GM18909 (cell line): ENCODE measurements at regions not wholly inside any gene's neighbourhood (a gene's known extent, or its start where the extent isn't known, plus 50 kb on each side); places are given as distances from the start of the nearest gene placed in this dataset.
"Not testable (repeated sequence)": the region's sequence is repeated elsewhere in the genome, so short reads cannot be mapped to it uniquely, and the experiment has no call there.

Experiments
- ATAC-seq: cut with Tn5 transposase; IDR thresholded peaks from one replicate; pipeline ENCODE4 v1.9.1; 2021; ENCODE audit warnings: mild to moderate bottlenecking; ENCODE audit not compliant: unreplicated experiment, poor library complexity

GRCh38 chr22:47623066-47623762 lies 860.8 kb downstream of the TBC1D22A start:
- ATAC-seq, result no peak

GRCh38 chr22:47622541-47622940 lies 860.1 kb downstream of the TBC1D22A start:
- ATAC-seq, result no peak

GRCh38 chr22:47621253-47621652 lies 858.8 kb downstream of the TBC1D22A start:
- ATAC-seq, result no peak

GRCh38 chr22:47620391-47620790 lies 857.9 kb downstream of the TBC1D22A start:
- no peak for ATAC-seq

- no peak for ATAC-seq
Measured at GRCh38 chr22:47619631-47620030, 857.2 kb downstream of the TBC1D22A start.

GRCh38 chr22:47618180-47619010 lies 855.9 kb downstream of the TBC1D22A start:
- ATAC-seq, result no peak

- no peak for ATAC-seq
Measured at GRCh38 chr22:47617186-47617585, 854.7 kb downstream of the TBC1D22A start.

- no peak for ATAC-seq
Measured at GRCh38 chr22:47616396-47617020, 854.1 kb downstream of the TBC1D22A start.

GRCh38 chr22:47615051-47615450 lies 852.6 kb downstream of the TBC1D22A start:
- no peak for ATAC-seq

GRCh38 chr22:47613606-47614350 lies 851.3 kb downstream of the TBC1D22A start:
- ATAC-seq, result no peak

- ATAC-seq, result not testable (repeated sequence)
Measured at GRCh38 chr22:47613181-47613580, 850.7 kb downstream of the TBC1D22A start.

GRCh38 chr22:47612311-47612910 lies 850.0 kb downstream of the TBC1D22A start:
- ATAC-seq, result no peak

GRCh38 chr22:47610764-47611163 lies 848.3 kb downstream of the TBC1D22A start:
- no peak for ATAC-seq

- no peak for ATAC-seq
Measured at GRCh38 chr22:47610281-47610680, 847.8 kb downstream of the TBC1D22A start.

- ATAC-seq, result no peak
Measured at GRCh38 chr22:47609653-47610052, 847.2 kb downstream of the TBC1D22A start.

- ATAC-seq, result no peak
Measured at GRCh38 chr22:47608421-47608820, 846.0 kb downstream of the TBC1D22A start.

- ATAC-seq, result no peak
Measured at GRCh38 chr22:47607486-47607885, 845.0 kb downstream of the TBC1D22A start.

- no peak for ATAC-seq
Measured at GRCh38 chr22:47606426-47606825, 844.0 kb downstream of the TBC1D22A start.

- ATAC-seq, result no peak
Measured at GRCh38 chr22:47605886-47606285, 843.4 kb downstream of the TBC1D22A start.

GRCh38 chr22:47605441-47605840 lies 843.0 kb downstream of the TBC1D22A start:
- ATAC-seq, result no peak
